HepG2 (cell line): ENCODE measurements at regions not wholly inside any gene's neighbourhood (a gene's known extent, or its start where the extent isn't known, plus 50 kb on each side); places are given as distances from the start of the nearest gene placed in this dataset.

Experiments
- ATAC-seq: fragments of 200-7000 bp; cut with Tn5 transposase; 3 replicates; pipeline ENCODE4 v1.9.1; 2020; ENCODE audit warnings: mild to moderate bottlenecking, moderate library complexity
- BruUV-seq: library from RNA; stranded (reverse); fragments of 400-500 nt; replicated peaks from 2 replicates; lab custom pipeline; 2021; lab: Mats Ljungman, UMichigan
- CTCF ChIA-PET: fragments of 300-600 bp; formaldehyde crosslinking; extraction: SDS; loops from one replicate; lab custom pipeline; 2021; ENCODE audit warnings: low total read pairs, inconsistent platforms, low intra/inter-chr PET ratio; lab: Yijun Ruan, JAX
- POLR2A ChIA-PET: fragments of 350-600 bp; sonication (Branson Sonifier 250); formaldehyde crosslinking; loops from one replicate; lab custom pipeline; 2020; ENCODE audit warnings: antibody characterized with exemption, inconsistent platforms; lab: Yijun Ruan, JAX
- DNase-seq: peaks from one replicate; pipeline ENCODE4 v3.0.0-alpha.2; 2015; ENCODE audit warnings: low spot score
- FAIRE-seq: peaks from 3 replicates; lab custom pipeline; 2011; peaks lifted over from hg19 to GRCh38; lab: Jason Lieb, UNC
- H2AFZ ChIP-seq: one replicate; pipeline ENCODE4 v1.6.1; 2011; ENCODE audit warnings: low read length, inconsistent platforms
- H3K27ac ChIP-seq: fragments of 300-600 bp; 3 replicates; pipeline ENCODE4 v1.8.0; 2011; ENCODE audit warnings: mixed run types, mild to moderate bottlenecking, mixed read lengths, low read length, inconsistent platforms; ENCODE audit not compliant: insufficient read depth; ENCODE audit errors: extremely low read length
- H3K27me3 ChIP-seq, 2 experiments: fragments of 200-600 bp in 1 of 2; 2 replicates in 1 of 2; 3 replicates in 1 of 2; pipeline versions ENCODE4 v1.6.0 to v1.8.0; 2011; ENCODE audit warnings: low read length in 2 of 2, mild to moderate bottlenecking in 2 of 2, moderate library complexity in 2 of 2, inconsistent platforms in 1 of 2; ENCODE audit not compliant: insufficient read depth in 2 of 2, control insufficient read depth in 1 of 2
- H3K36me3 ChIP-seq, 2 experiments: fragments of 200-600 bp in 1 of 2; replicated peaks in 1 of 2; 2 replicates in 1 of 2; 3 replicates in 1 of 2; pipeline versions ENCODE4 v1.5.1 to v1.8.0; 2011; ENCODE audit warnings: low read length in 2 of 2, inconsistent platforms in 1 of 2; ENCODE audit not compliant: insufficient read depth in 2 of 2, control insufficient read depth in 1 of 2
- H3K4me1 ChIP-seq: 2 replicates; pipeline ENCODE4 v1.5.1; 2012; ENCODE audit warnings: low read length, inconsistent platforms; ENCODE audit not compliant: insufficient read depth
- H3K4me2 ChIP-seq: 2 replicates; pipeline ENCODE4 v1.6.0; 2011; ENCODE audit warnings: low read depth, low read length, inconsistent platforms
- H3K4me3 ChIP-seq, 3 experiments: fragments of 200-600 bp in 1 of 3; sonication (generic), shearing (Covaris generic) in 1 of 3; replicated peaks in 1 of 3; 2 replicates each; pipeline ENCODE4 v1.5.1; 2011 to 2016; ENCODE audit warnings: low read length in 3 of 3, inconsistent platforms in 2 of 3, low read depth in 2 of 3, mild to moderate bottlenecking in 2 of 3, control low read depth in 1 of 3, mixed read lengths in 1 of 3; ENCODE audit not compliant: insufficient read depth in 1 of 3
- H3K79me2 ChIP-seq: one replicate; pipeline ENCODE4 v1.6.1; 2011; ENCODE audit warnings: low read length, inconsistent platforms; ENCODE audit not compliant: insufficient read depth
- H3K9ac ChIP-seq: 2 replicates; pipeline ENCODE4 v1.6.0; 2011; ENCODE audit warnings: mild to moderate bottlenecking, low read depth, low read length, inconsistent platforms; ENCODE audit not compliant: insufficient read depth
- H3K9me3 ChIP-seq: 2 replicates; pipeline ENCODE4 v1.5.1; 2012; ENCODE audit warnings: mild to moderate bottlenecking, low read length
- H4K20me1 ChIP-seq: 2 replicates; pipeline ENCODE4 v1.6.0; 2011; ENCODE audit warnings: inconsistent platforms, mild to moderate bottlenecking, low read length, moderate library complexity; ENCODE audit not compliant: insufficient read depth
- AGO2 ChIP-seq: fragments of 200-400 bp; formaldehyde crosslinking; optimal IDR thresholded peaks from 2 replicates; pipeline ENCODE3; 2017; ENCODE audit warnings: mild to moderate bottlenecking, low read depth, low read length, moderate library complexity
- BRCA1 ChIP-seq: sonication (generic); formaldehyde crosslinking; IDR thresholded peaks from 2 replicates; pipeline ENCODE4 v1.4.0; 2020; ENCODE audit warnings: missing genetic modification reagents
- DMTF1 ChIP-seq: sonication (generic); formaldehyde crosslinking; IDR thresholded peaks from 2 replicates; pipeline ENCODE4 v1.4.0; 2020; ENCODE audit warnings: mild to moderate bottlenecking, missing genetic modification reagents
- E2F2 ChIP-seq: sonication (generic); formaldehyde crosslinking; IDR thresholded peaks from 2 replicates; pipeline ENCODE4 v1.4.0; 2020; ENCODE audit warnings: missing genetic modification reagents, borderline replicate concordance
- FIP1L1 ChIP-seq: fragments of 200-400 bp; formaldehyde crosslinking; IDR thresholded peaks from 2 replicates; pipeline ENCODE4 v1.6.1; 2018; ENCODE audit warnings: low read depth, mild to moderate bottlenecking, low read length, moderate library complexity, borderline replicate concordance; ENCODE audit not compliant: insufficient read depth
- HMGA1 ChIP-seq: sonication (generic); formaldehyde crosslinking; conservative IDR thresholded peaks from 2 replicates; pipeline ENCODE4 v1.4.0; 2020; ENCODE audit warnings: missing genetic modification reagents
- HOXA5 ChIP-seq: sonication (generic); formaldehyde crosslinking; IDR thresholded peaks from 2 replicates; pipeline ENCODE4 v1.4.0; 2020; ENCODE audit warnings: missing genetic modification reagents
- HOXD1 ChIP-seq: sonication (generic); formaldehyde crosslinking; IDR thresholded peaks from 2 replicates; pipeline ENCODE4 v1.5.0; 2020; ENCODE audit warnings: missing genetic modification reagents
- MAF1 ChIP-seq: sonication (generic); formaldehyde crosslinking; IDR thresholded peaks from 2 replicates; pipeline ENCODE4 v1.5.0; 2020; ENCODE audit warnings: missing genetic modification reagents, borderline replicate concordance
- MYNN ChIP-seq: sonication (generic); formaldehyde crosslinking; IDR thresholded peaks from 2 replicates; pipeline ENCODE4 v1.4.0; 2020; ENCODE audit warnings: mild to moderate bottlenecking, low read depth, missing genetic modification reagents
- SP140L ChIP-seq: sonication (generic); formaldehyde crosslinking; IDR thresholded peaks from 2 replicates; pipeline ENCODE4 v1.4.0; 2020; ENCODE audit warnings: missing genetic modification reagents, borderline replicate concordance
- TFAP4 ChIP-seq: sonication (generic); IDR thresholded peaks from 2 replicates; pipeline ENCODE4 v1.6.1; 2016; ENCODE audit warnings: low read depth, borderline replicate concordance
- ZBTB4 ChIP-seq: sonication (generic); formaldehyde crosslinking; IDR thresholded peaks from 2 replicates; pipeline ENCODE4 v1.4.0; 2020; ENCODE audit warnings: missing genetic modification reagents, mild to moderate bottlenecking, borderline replicate concordance
- WGBS: methylation state at CpG from one replicate; pipeline ENCODE4 v1.1.6; 2017; ENCODE audit warnings: low lambda C conversion rate; 5-methylcytosine and 5-hydroxymethylcytosine counted together
- in situ Hi-C: cut with HindIII; loops from 2 replicates; pipeline ENCODE4 v1.10.0; 2017; ENCODE audit warnings: low pct_unique_long_range_greater_than_20kb; ENCODE audit not compliant: extremely low pct_ligation_motif_present
- intact Hi-C: fragments of 100-400 bp; cut with micrococcal nuclease; formaldehyde crosslinking; loops from one replicate; pipeline ENCODE4 v1.10.0; 2022; ENCODE audit not compliant: unreplicated experiment

GRCh38 chr9:26152350-26152749 lies 474.1 kb upstream of the TUSC1 start:
- ATAC-seq (no peak), DNase-seq (no peak), FAIRE-seq (no peak)
- Histone ChIP-seq H3K4me1 (no peaks in the 10 kb centered on the region), H3K4me3 (no peak overlapping the region), H3K36me3 (no peaks in the 10 kb centered on the region), H3K9ac (no peak overlapping the region), H3K4me2 (no peak overlapping the region), H3K27me3 (no peaks in the 10 kb centered on the region), H2AFZ (no peak overlapping the region), H4K20me1 (no peaks in the 10 kb centered on the region), H3K27ac (no peak overlapping the region), H3K9me3 (no peaks in the 10 kb centered on the region), H3K79me2 (no peaks in the 10 kb centered on the region)
- in situ Hi-C loops = no loop called here
- WGBS = 3% methylated on average over 2 of the region's 2 CpGs
- ChIA-PET CTCF (no interaction called here), POLR2A (no interaction called here)
- no TSS peak for BruUV-seq
- intact Hi-C loops = no loop called here
- no peak for TF ChIP-seq HOXD1 (CRISPR knock-in tag)
- no peak for TF ChIP-seq E2F2
- TF ChIP-seq FIP1L1 = no peak
- no peak for TF ChIP-seq BRCA1 (CRISPR knock-in tag)
- TF ChIP-seq HOXA5 = no peak
- TF ChIP-seq SP140L (CRISPR knock-in tag) = no peak
- TF ChIP-seq ZBTB4 (CRISPR knock-in tag) = no peak
- no peak for TF ChIP-seq TFAP4
- TF ChIP-seq HMGA1 (CRISPR knock-in tag) = no peak
- TF ChIP-seq DMTF1 (CRISPR knock-in tag) = no peak
- TF ChIP-seq MAF1 (CRISPR knock-in tag) = no peak
- TF ChIP-seq AGO2 = no peak
- no peak for TF ChIP-seq MYNN (CRISPR knock-in tag)
